Suprapubic skin (tissue), 4 donors: ENCODE measurements at regions not wholly inside any gene's neighbourhood (a gene's known extent, or its start where the extent isn't known, plus 50 kb on each side); places are given as distances from the start of the nearest gene placed in this dataset.

ENCODE experiments used
- DNase-seq, 2 donors: peaks; one replicate each; pipeline ENCODE4 v3.0.0-alpha.2; 2019; ENCODE audit warnings: low spot score in 2 of 2
- H3K27ac ChIP-seq: fragments of 200-600 bp; sonication (generic); one replicate; pipeline ENCODE4 v1.5.1; 2019
- H3K27me3 ChIP-seq: fragments of 200-600 bp; sonication (generic); one replicate; pipeline ENCODE4 v1.5.1; 2019
- H3K36me3 ChIP-seq: fragments of 200-600 bp; sonication (generic); one replicate; pipeline ENCODE4 v1.5.1; 2019
- H3K4me1 ChIP-seq: fragments of 200-600 bp; sonication (generic); one replicate; pipeline ENCODE4 v1.5.1; 2019
- H3K4me3 ChIP-seq: fragments of 200-600 bp; sonication (generic); one replicate; pipeline ENCODE4 v1.5.1; 2019; ENCODE audit warnings: mild to moderate bottlenecking
- H3K9me3 ChIP-seq: fragments of 200-600 bp; sonication (generic); one replicate; pipeline ENCODE4 v1.5.1; 2019
- CTCF ChIP-seq, 2 donors: fragments of 200-600 bp in 1 of 2; fragments of 450-650 bp in 1 of 2; sonication (generic) in 1 of 2; IDR thresholded peaks; one replicate each; pipeline ENCODE4 v1.5.1; 2016 to 2019; ENCODE audit warnings: antibody characterized with exemption in 2 of 2, mild to moderate bottlenecking in 1 of 2, moderate library complexity in 1 of 2
- EP300 ChIP-seq: sonication (generic); formaldehyde crosslinking; IDR thresholded peaks from one replicate; pipeline ENCODE4 v1.6.1; 2017; ENCODE audit warnings: antibody characterized with exemption
- POLR2A ChIP-seq, 2 donors: fragments of 450-650 bp; IDR thresholded peaks; one replicate each; pipeline ENCODE4 v1.6.1; 2017; ENCODE audit warnings: antibody characterized with exemption in 2 of 2, mild to moderate bottlenecking in 2 of 2, moderate library complexity in 2 of 2
- POLR2AphosphoS5 ChIP-seq, 3 donors: sonication (generic); formaldehyde crosslinking; IDR thresholded peaks; one replicate each; pipeline ENCODE4 v1.6.1; 2017; ENCODE audit warnings: antibody characterized with exemption in 3 of 3
- WGBS: methylation state at CpG from one replicate; pipeline ENCODE4 v1.1.5; 2018; 5-methylcytosine and 5-hydroxymethylcytosine counted together

- 86% methylated on average over 3 of the region's 3 CpGs for WGBS
- H3K4me3 ChIP-seq = no peak overlapping the region
- H3K27me3 ChIP-seq = no peaks in the 10 kb centered on the region
- TF ChIP-seq POLR2AphosphoS5 (IDR thresholded peaks at IDR 0.05) (no peak), CTCF (IDR thresholded peaks at IDR 0.05) (no peak), POLR2A (IDR thresholded peaks at IDR 0.05) (no peak), EP300 (no peak)
- no peak overlapping the region for H3K27ac ChIP-seq
- DNase-seq = no peak
- no peaks in the 10 kb centered on the region for H3K36me3 ChIP-seq
- peaks cover 6% of the 10 kb centered on the region for H3K4me1 ChIP-seq
- H3K9me3 ChIP-seq = no peaks in the 10 kb centered on the region
These were observed 102.7 kb upstream of the FAM9C start for GRCh38 chrX:13147147-13147546.

GRCh38 chrX:13144927-13145655, 100.7 kb upstream of the FAM9C start:
- TF ChIP-seq POLR2AphosphoS5 (IDR thresholded peaks at IDR 0.05) = no peak
- TF ChIP-seq CTCF (IDR thresholded peaks at IDR 0.05) = no peak
- no peak for TF ChIP-seq EP300
- TF ChIP-seq POLR2A (IDR thresholded peaks at IDR 0.05) = no peak
- WGBS = 100% methylated on average over 1 of the region's 1 CpG
- Histone ChIP-seq H3K27me3 (no peaks in the 10 kb centered on the region), H3K9me3 (no peaks in the 10 kb centered on the region), H3K4me1 (no peaks in the 10 kb centered on the region), H3K27ac (no peak overlapping the region), H3K4me3 (no peak overlapping the region), H3K36me3 (no peaks in the 10 kb centered on the region)
- DNase-seq = no peak

GRCh38 chrX:13142891-13143290, 98.5 kb upstream of the FAM9C start:
- Histone ChIP-seq H3K27me3 (no peaks in the 10 kb centered on the region), H3K36me3 (no peaks in the 10 kb centered on the region), H3K4me1 (no peaks in the 10 kb centered on the region), H3K27ac (no peak overlapping the region), H3K9me3 (no peaks in the 10 kb centered on the region), H3K4me3 (no peak overlapping the region)
- 88% methylated on average over 3 of the region's 3 CpGs for WGBS
- TF ChIP-seq POLR2A (IDR thresholded peaks at IDR 0.05) (no peak), POLR2AphosphoS5 (IDR thresholded peaks at IDR 0.05) (no peak), EP300 (no peak)
- no peak for DNase-seq

- DNase-seq = no peak
- Histone ChIP-seq H3K4me3 (no peak overlapping the region), H3K9me3 (no peaks in the 10 kb centered on the region), H3K27ac (no peak overlapping the region), H3K4me1 (no peaks in the 10 kb centered on the region), H3K27me3 (no peaks in the 10 kb centered on the region), H3K36me3 (no peaks in the 10 kb centered on the region)
- WGBS = 82% methylated on average over 4 of the region's 5 CpGs
- no peak for TF ChIP-seq POLR2AphosphoS5 (IDR thresholded peaks at IDR 0.05)
- no peak for TF ChIP-seq EP300
- TF ChIP-seq POLR2A (IDR thresholded peaks at IDR 0.05) = no peak
- no peak for TF ChIP-seq CTCF (IDR thresholded peaks at IDR 0.05)
These were observed 95.6 kb upstream of the FAM9C start for GRCh38 chrX:13140007-13140406.

GRCh38 chrX:13131396-13132137, 87.1 kb upstream of the FAM9C start:
- 67% methylated on average over 3 of the region's 3 CpGs for WGBS
- Histone ChIP-seq H3K4me1 (peaks cover 16% of the 10 kb centered on the region), H3K27me3 (no peaks in the 10 kb centered on the region), H3K4me3 (no peak overlapping the region), H3K27ac (no peak overlapping the region), H3K9me3 (no peaks in the 10 kb centered on the region), H3K36me3 (no peaks in the 10 kb centered on the region)
- TF ChIP-seq EP300 (no peak), CTCF (IDR thresholded peaks at IDR 0.05) (no peak), POLR2AphosphoS5 (IDR thresholded peaks at IDR 0.05) (no peak), POLR2A (IDR thresholded peaks at IDR 0.05) (no peak)
- no peak for DNase-seq
